NCI-H2196 (cell line): ENCODE measurements at regions not wholly inside any gene's neighbourhood (a gene's known extent, or its start where the extent isn't known, plus 50 kb on each side); places are given as distances from the start of the nearest gene placed in this dataset.
"Not testable (repeated sequence)": the region's sequence is repeated elsewhere in the genome, so short reads cannot be mapped to it uniquely, and the experiment has no call there.

Experiments used
- DNase-seq: peaks from one replicate; lab custom pipeline; 2025; ENCODE audit not compliant: unreplicated experiment; lab: John Stamatoyannopoulos, UW

- DNase-seq = no peak
These were observed 292.6 kb downstream of the C12orf75 start for GRCh38 chr12:105622846-105623736.

GRCh38 chr12:105626653-105627052 is 296.2 kb downstream of the C12orf75 start:
- DNase-seq = no peak

GRCh38 chr12:105637470-105637869 is 307.0 kb downstream of the C12orf75 start:
- no peak for DNase-seq

GRCh38 chr12:105640761-105641160 is 310.3 kb downstream of the C12orf75 start:
- DNase-seq = no peak

- no peak for DNase-seq
These were observed 311.3 kb downstream of the C12orf75 start for GRCh38 chr12:105641749-105642148.

- no peak for DNase-seq
These were observed 314.3 kb downstream of the C12orf75 start for GRCh38 chr12:105644770-105645169.

- no peak for DNase-seq
These were observed 324.1 kb downstream of the C12orf75 start for GRCh38 chr12:105654606-105655005.

GRCh38 chr12:105658389-105658788 is 327.9 kb downstream of the C12orf75 start:
- DNase-seq = no peak

GRCh38 chr12:105659355-105660075 is 329.0 kb downstream of the C12orf75 start:
- peak; percentile 60 for DNase-seq

- not testable (repeated sequence) for DNase-seq
These were observed 334.3 kb downstream of the C12orf75 start for GRCh38 chr12:105664765-105665164.

- no peak for DNase-seq
These were observed 334.9 kb downstream of the C12orf75 start for GRCh38 chr12:105665366-105665765.

- DNase-seq = no peak
These were observed 337.7 kb downstream of the C12orf75 start for GRCh38 chr12:105667973-105668743.

GRCh38 chr12:105670672-105671071 is 340.2 kb downstream of the C12orf75 start:
- DNase-seq = no peak

GRCh38 chr12:105671720-105672119 is 341.2 kb downstream of the C12orf75 start:
- DNase-seq = no peak

- no peak for DNase-seq
These were observed 341.9 kb downstream of the C12orf75 start for GRCh38 chr12:105672121-105672975.

GRCh38 chr12:105674871-105675699 is 344.6 kb downstream of the C12orf75 start:
- DNase-seq = no peak

GRCh38 chr12:105676694-105677093 is 346.2 kb downstream of the C12orf75 start:
- DNase-seq = peak; percentile 8

GRCh38 chr12:105677672-105678071 is 347.2 kb downstream of the C12orf75 start:
- DNase-seq = no peak

- no peak for DNase-seq
These were observed 349.5 kb downstream of the C12orf75 start for GRCh38 chr12:105679982-105680381.

- DNase-seq = no peak
These were observed 350.9 kb downstream of the C12orf75 start for GRCh38 chr12:105681341-105681740.
